Neural cell (in vitro differentiated cells): ENCODE measurements at regions not wholly inside any gene's neighbourhood (a gene's known extent, or its start where the extent isn't known, plus 50 kb on each side); places are given as distances from the start of the nearest gene placed in this dataset.

Experiments used
- H2AFZ ChIP-seq: fragments of 200-600, 300-800 bp; sonication (generic), shearing (Covaris generic); 2 replicates; pipeline ENCODE4 v1.6.0; 2014; ENCODE audit warnings: low read depth, mild to moderate bottlenecking, antibody characterized with exemption, low read length, moderate library complexity
- H3F3A ChIP-seq: fragments of 200-600 bp; shearing (Covaris generic); 2 replicates; pipeline ENCODE4 v1.6.1; 2016; ENCODE audit warnings: mild to moderate bottlenecking, moderate library complexity, mixed read lengths, antibody characterized with exemption, low read length; ENCODE audit not compliant: insufficient read depth, poor library complexity, severe bottlenecking
- H3K27ac ChIP-seq: fragments of 200-600, 300-800 bp; sonication (generic), shearing (Covaris generic); 2 replicates; pipeline ENCODE4 v1.5.1; 2014; ENCODE audit warnings: mild to moderate bottlenecking, low read length, moderate library complexity
- H3K27me3 ChIP-seq: fragments of 300-800, 200-600 bp; sonication (generic), shearing (Covaris generic); 2 replicates; pipeline ENCODE4 v1.6.0; 2014; ENCODE audit warnings: mild to moderate bottlenecking, low read depth, low read length, moderate library complexity; ENCODE audit not compliant: insufficient read depth
- H3K36me3 ChIP-seq: fragments of 300-800, 200-600 bp; sonication (generic), shearing (Covaris generic); 2 replicates; pipeline ENCODE4 v1.5.1; 2014; ENCODE audit warnings: mild to moderate bottlenecking, antibody characterized with exemption, low read length, moderate library complexity; ENCODE audit not compliant: insufficient read depth
- H3K4me2 ChIP-seq: fragments of 300-800, 200-600 bp; sonication (generic), shearing (Covaris generic); 2 replicates; pipeline ENCODE4 v1.6.0; 2014; ENCODE audit warnings: mild to moderate bottlenecking, low read length
- H3K4me3 ChIP-seq: fragments of 300-800, 200-600 bp; sonication (generic), shearing (Covaris generic); 2 replicates; pipeline ENCODE4 v1.5.1; 2014; ENCODE audit warnings: mild to moderate bottlenecking, low read length, moderate library complexity
- H3K79me2 ChIP-seq: fragments of 200-600 bp; shearing (Covaris generic); replicated peaks from 2 replicates; pipeline ENCODE4 v1.6.0; 2014; ENCODE audit warnings: mild to moderate bottlenecking, low read length, moderate library complexity; ENCODE audit not compliant: insufficient read depth
- H3K9ac ChIP-seq: fragments of 300-800, 200-600 bp; sonication (generic), shearing (Covaris generic); 2 replicates; pipeline ENCODE4 v1.6.1; 2016; ENCODE audit warnings: mild to moderate bottlenecking, low read length, mixed read lengths
- H3K9me2 ChIP-seq: fragments of 200-600 bp; shearing (Covaris generic); 2 replicates; pipeline ENCODE4 v1.6.1; 2016; ENCODE audit warnings: mild to moderate bottlenecking, low read length, mixed read lengths; ENCODE audit not compliant: insufficient read depth
- H3K9me3 ChIP-seq: fragments of 200-600, 300-800 bp; sonication (generic), shearing (Covaris generic); 2 replicates; pipeline ENCODE4 v1.6.1; 2016; ENCODE audit warnings: mild to moderate bottlenecking, mixed run types, low read length, moderate library complexity, mixed read lengths
- H4K20me1 ChIP-seq: fragments of 200-600 bp; shearing (Covaris generic); 2 replicates; pipeline ENCODE4 v1.6.1; 2016; ENCODE audit warnings: mild to moderate bottlenecking, mixed run types; ENCODE audit not compliant: insufficient read depth
- EP300 ChIP-seq: fragments of 450-650 bp; conservative IDR thresholded peaks from 2 replicates; pipeline ENCODE4 v1.6.1; 2014; ENCODE audit warnings: antibody characterized with exemption, mild to moderate bottlenecking, moderate library complexity; ENCODE audit not compliant: poor library complexity, severe bottlenecking
- EZH2 ChIP-seq: fragments of 200-600, 300-800 bp; shearing (Covaris generic), sonication (generic); IDR thresholded peaks from 2 replicates; pipeline ENCODE4 v1.6.1; 2014; ENCODE audit warnings: antibody characterized with exemption, low read length, borderline replicate concordance, mild to moderate bottlenecking; ENCODE audit not compliant: insufficient read depth, poor library complexity, severe bottlenecking
- MXI1 ChIP-seq: fragments of 450-650 bp; conservative IDR thresholded peaks from 2 replicates; pipeline ENCODE4 v1.6.1; 2014; ENCODE audit warnings: antibody characterized with exemption, mild to moderate bottlenecking; ENCODE audit not compliant: poor library complexity, severe bottlenecking
- POLR2AphosphoS5 ChIP-seq: IDR thresholded peaks from 2 replicates; pipeline ENCODE4 v1.6.1; 2012
- RAD21 ChIP-seq: fragments of 450-650 bp; conservative IDR thresholded peaks from 2 replicates; pipeline ENCODE4 v1.6.1; 2014; ENCODE audit warnings: antibody characterized with exemption, mild to moderate bottlenecking, moderate library complexity
- SMC3 ChIP-seq: fragments of 450-650 bp; conservative IDR thresholded peaks from 2 replicates; pipeline ENCODE4 v1.6.1; 2014; ENCODE audit warnings: antibody characterized with exemption, mild to moderate bottlenecking, moderate library complexity; ENCODE audit not compliant: poor library complexity
- TAF1 ChIP-seq: IDR thresholded peaks from 2 replicates; pipeline ENCODE4 v1.6.1; 2012; ENCODE audit warnings: low read depth
- TF ChIP-seq, protein P1 (sequence below): fragments of 450-650 bp; IDR thresholded peaks from 2 replicates; pipeline ENCODE4 v1.5.1; 2014; ENCODE audit warnings: antibody characterized with exemption, mild to moderate bottlenecking, moderate library complexity; ENCODE audit not compliant: poor library complexity, severe bottlenecking
- TF ChIP-seq, protein P2 (sequence below): IDR thresholded peaks from 2 replicates; pipeline ENCODE4 v1.6.1; 2012; ENCODE audit warnings: borderline replicate concordance

DNA sequence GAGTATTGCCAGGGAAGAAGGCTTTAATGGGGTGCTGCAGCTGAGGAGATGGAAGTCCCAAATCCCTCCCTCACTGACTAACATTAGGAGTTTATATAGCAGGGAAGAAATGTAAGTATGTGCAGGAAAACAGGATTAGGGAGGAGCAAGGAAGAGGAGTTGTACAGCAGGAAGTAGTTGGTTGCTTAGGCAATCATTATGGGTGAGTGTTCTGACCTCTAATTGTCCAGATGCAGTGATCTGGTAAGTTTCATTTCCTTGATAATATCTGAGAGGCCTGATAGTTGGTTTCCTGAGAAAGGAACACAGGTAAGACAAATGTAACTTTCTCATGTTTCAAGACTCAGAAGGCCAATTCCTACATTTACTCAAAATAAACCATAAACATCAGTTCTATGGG is 331.9 kb upstream of the GULP1 start:
- Histone ChIP-seq H3F3A (no peaks in the 10 kb centered on the region), H3K9me2 (no peaks in the 10 kb centered on the region), H3K9me3 (no peaks in the 10 kb centered on the region), H2AFZ (no peak overlapping the region), H3K4me3 (no peak overlapping the region), H3K9ac (no peak overlapping the region), H3K27ac (no peak overlapping the region), H3K4me2 (no peak overlapping the region), H3K79me2 (no peaks in the 10 kb centered on the region), H3K27me3 (no peaks in the 10 kb centered on the region), H4K20me1 (no peaks in the 10 kb centered on the region), H3K36me3 (no peaks in the 10 kb centered on the region)
- no peak for TF ChIP-seq TAF1
- TF ChIP-seq EP300: no peak
- no peak for TF ChIP-seq EZH2
- TF ChIP-seq RAD21: no peak
- TF ChIP-seq, protein P1, sequence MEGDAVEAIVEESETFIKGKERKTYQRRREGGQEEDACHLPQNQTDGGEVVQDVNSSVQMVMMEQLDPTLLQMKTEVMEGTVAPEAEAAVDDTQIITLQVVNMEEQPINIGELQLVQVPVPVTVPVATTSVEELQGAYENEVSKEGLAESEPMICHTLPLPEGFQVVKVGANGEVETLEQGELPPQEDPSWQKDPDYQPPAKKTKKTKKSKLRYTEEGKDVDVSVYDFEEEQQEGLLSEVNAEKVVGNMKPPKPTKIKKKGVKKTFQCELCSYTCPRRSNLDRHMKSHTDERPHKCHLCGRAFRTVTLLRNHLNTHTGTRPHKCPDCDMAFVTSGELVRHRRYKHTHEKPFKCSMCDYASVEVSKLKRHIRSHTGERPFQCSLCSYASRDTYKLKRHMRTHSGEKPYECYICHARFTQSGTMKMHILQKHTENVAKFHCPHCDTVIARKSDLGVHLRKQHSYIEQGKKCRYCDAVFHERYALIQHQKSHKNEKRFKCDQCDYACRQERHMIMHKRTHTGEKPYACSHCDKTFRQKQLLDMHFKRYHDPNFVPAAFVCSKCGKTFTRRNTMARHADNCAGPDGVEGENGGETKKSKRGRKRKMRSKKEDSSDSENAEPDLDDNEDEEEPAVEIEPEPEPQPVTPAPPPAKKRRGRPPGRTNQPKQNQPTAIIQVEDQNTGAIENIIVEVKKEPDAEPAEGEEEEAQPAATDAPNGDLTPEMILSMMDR: no peak
- no peak for TF ChIP-seq SMC3
- no peak for TF ChIP-seq MXI1
- TF ChIP-seq, protein P2, sequence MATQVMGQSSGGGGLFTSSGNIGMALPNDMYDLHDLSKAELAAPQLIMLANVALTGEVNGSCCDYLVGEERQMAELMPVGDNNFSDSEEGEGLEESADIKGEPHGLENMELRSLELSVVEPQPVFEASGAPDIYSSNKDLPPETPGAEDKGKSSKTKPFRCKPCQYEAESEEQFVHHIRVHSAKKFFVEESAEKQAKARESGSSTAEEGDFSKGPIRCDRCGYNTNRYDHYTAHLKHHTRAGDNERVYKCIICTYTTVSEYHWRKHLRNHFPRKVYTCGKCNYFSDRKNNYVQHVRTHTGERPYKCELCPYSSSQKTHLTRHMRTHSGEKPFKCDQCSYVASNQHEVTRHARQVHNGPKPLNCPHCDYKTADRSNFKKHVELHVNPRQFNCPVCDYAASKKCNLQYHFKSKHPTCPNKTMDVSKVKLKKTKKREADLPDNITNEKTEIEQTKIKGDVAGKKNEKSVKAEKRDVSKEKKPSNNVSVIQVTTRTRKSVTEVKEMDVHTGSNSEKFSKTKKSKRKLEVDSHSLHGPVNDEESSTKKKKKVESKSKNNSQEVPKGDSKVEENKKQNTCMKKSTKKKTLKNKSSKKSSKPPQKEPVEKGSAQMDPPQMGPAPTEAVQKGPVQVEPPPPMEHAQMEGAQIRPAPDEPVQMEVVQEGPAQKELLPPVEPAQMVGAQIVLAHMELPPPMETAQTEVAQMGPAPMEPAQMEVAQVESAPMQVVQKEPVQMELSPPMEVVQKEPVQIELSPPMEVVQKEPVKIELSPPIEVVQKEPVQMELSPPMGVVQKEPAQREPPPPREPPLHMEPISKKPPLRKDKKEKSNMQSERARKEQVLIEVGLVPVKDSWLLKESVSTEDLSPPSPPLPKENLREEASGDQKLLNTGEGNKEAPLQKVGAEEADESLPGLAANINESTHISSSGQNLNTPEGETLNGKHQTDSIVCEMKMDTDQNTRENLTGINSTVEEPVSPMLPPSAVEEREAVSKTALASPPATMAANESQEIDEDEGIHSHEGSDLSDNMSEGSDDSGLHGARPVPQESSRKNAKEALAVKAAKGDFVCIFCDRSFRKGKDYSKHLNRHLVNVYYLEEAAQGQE: no peak
- TF ChIP-seq POLR2AphosphoS5: no peak

DNA sequence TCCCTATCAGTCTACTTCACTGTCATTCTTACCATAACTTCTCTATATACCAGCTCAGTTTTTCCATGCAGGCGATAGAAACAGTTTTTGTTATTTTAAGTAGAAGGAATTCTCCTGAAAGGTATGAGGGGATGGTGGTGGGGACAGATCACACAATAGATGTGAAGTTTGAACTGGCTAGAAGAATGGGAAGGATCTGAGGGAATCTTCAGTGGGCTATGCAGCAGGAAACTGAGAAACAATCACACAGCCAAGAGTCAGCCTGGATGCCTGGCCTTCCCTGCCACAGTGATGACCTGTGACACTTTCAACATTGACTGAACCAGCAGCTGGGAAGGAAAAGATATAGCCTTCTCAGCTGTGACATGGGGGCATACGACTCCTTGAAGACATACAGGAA is 329.1 kb upstream of the GULP1 start:
- Histone ChIP-seq H3K79me2 (no peaks in the 10 kb centered on the region), H3K4me3 (no peak overlapping the region), H3K9me2 (no peaks in the 10 kb centered on the region), H3K9me3 (no peaks in the 10 kb centered on the region), H3K36me3 (no peaks in the 10 kb centered on the region), H4K20me1 (no peaks in the 10 kb centered on the region), H2AFZ (no peak overlapping the region), H3K9ac (no peak overlapping the region), H3F3A (no peaks in the 10 kb centered on the region), H3K27ac (no peak overlapping the region), H3K4me2 (no peak overlapping the region), H3K27me3 (no peaks in the 10 kb centered on the region)
- TF ChIP-seq TAF1 (no peak), SMC3 (no peak)

DNA sequence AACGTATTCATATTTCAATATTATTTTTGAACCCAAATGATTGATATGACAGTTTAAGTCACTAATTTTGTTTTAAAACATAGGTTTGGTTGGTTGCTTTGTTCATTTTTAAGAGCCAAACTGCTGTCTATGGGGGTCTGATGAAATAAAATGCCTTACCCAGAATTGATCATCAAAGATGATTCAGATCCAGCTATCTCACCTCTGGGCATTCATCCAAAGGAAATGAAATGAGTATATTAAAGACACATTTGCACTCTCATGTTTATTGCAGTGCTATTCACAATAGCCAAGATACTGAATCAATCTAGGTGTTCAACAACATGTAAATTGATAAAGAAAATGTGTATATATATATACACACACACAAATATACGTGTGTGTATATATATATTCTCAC is 326.9 kb upstream of the GULP1 start:
- no peak overlapping the region for H2AFZ ChIP-seq
- H3K4me2 ChIP-seq: no peak overlapping the region
- no peak overlapping the region for H3K9ac ChIP-seq
- H3F3A ChIP-seq: no peaks in the 10 kb centered on the region
- no peaks in the 10 kb centered on the region for H3K27me3 ChIP-seq
- H3K4me3 ChIP-seq: no peak overlapping the region
- no peaks in the 10 kb centered on the region for H3K79me2 ChIP-seq
- no peak overlapping the region for H3K27ac ChIP-seq
- no peaks in the 10 kb centered on the region for H3K36me3 ChIP-seq
- TF ChIP-seq TAF1: no peak
- TF ChIP-seq, protein P2: no peak
- TF ChIP-seq MXI1: no peak
- H4K20me1 ChIP-seq: no peaks in the 10 kb centered on the region
- H3K9me3 ChIP-seq: no peaks in the 10 kb centered on the region
- H3K9me2 ChIP-seq: no peaks in the 10 kb centered on the region
